IMR-90 (cell line): ENCODE measurements at regions not wholly inside any gene's neighbourhood (a gene's known extent, or its start where the extent isn't known, plus 50 kb on each side); places are given as distances from the start of the nearest gene placed in this dataset.

Experiments used
- ATAC-seq: fragments of 200-7000 bp; cut with Tn5 transposase; 2 replicates; pipeline ENCODE4 v1.9.1; 2020; ENCODE audit warnings: low read depth, mild to moderate bottlenecking, moderate library complexity
- BruUV-seq: library from RNA; stranded (reverse); fragments of 400-500 nt; replicated peaks from 2 replicates; lab custom pipeline; 2021; lab: Mats Ljungman, UMichigan
- CTCF ChIA-PET: fragments of 300-600 bp; formaldehyde crosslinking; extraction: SDS; loops from one replicate; lab custom pipeline; 2021; ENCODE audit warnings: antibody characterized with exemption; lab: Yijun Ruan, JAX
- POLR2A ChIA-PET: fragments of 300-600 bp; sonication (Branson Sonifier 250); formaldehyde crosslinking; loops from one replicate; lab custom pipeline; 2022; ENCODE audit warnings: antibody characterized with exemption; ENCODE audit not compliant: unreplicated experiment; lab: Charles Lee
- DNase-seq: peaks from one replicate; pipeline ENCODE4 v3.0.0; 2013
- H2AFZ ChIP-seq: replicated peaks from 2 replicates; pipeline ENCODE3; 2013; ENCODE audit warnings: low read length, mild to moderate bottlenecking; ENCODE audit not compliant: poor library complexity
- H2AK5ac ChIP-seq: 2 replicates; pipeline ENCODE4 v1.6.1; 2013; ENCODE audit warnings: low read depth, low read length, inconsistent platforms
- H2AK9ac ChIP-seq: replicated peaks from 2 replicates; pipeline ENCODE3; 2013; ENCODE audit warnings: mild to moderate bottlenecking, low read depth, low read length, moderate library complexity; ENCODE audit not compliant: poor library complexity
- H2BK120ac ChIP-seq: 2 replicates; pipeline ENCODE4 v1.6.1; 2013; ENCODE audit warnings: low read depth, low read length, inconsistent platforms
- H2BK15ac ChIP-seq: 3 replicates; pipeline ENCODE4 v1.6.1; 2013; ENCODE audit warnings: low read depth, low read length, inconsistent platforms
- H2BK20ac ChIP-seq: 2 replicates; pipeline ENCODE4 v1.6.1; 2013; ENCODE audit warnings: low read depth, mild to moderate bottlenecking, inconsistent platforms, low read length, moderate library complexity
- H2BK5ac ChIP-seq: 2 replicates; pipeline ENCODE4 v1.6.1; 2013; ENCODE audit warnings: mild to moderate bottlenecking, low read depth, low read length, inconsistent platforms; ENCODE audit not compliant: poor library complexity, severe bottlenecking
- H3K14ac ChIP-seq: replicated peaks from 2 replicates; pipeline ENCODE4 v1.6.1; 2013; ENCODE audit warnings: low read depth, low read length, inconsistent platforms
- H3K18ac ChIP-seq: 2 replicates; pipeline ENCODE4 v1.6.1; 2013; ENCODE audit warnings: low read depth, low read length, control low read depth
- H3K23ac ChIP-seq: 2 replicates; pipeline ENCODE4 v1.6.1; 2013; ENCODE audit warnings: low read depth, low read length, inconsistent platforms
- H3K27ac ChIP-seq: 2 replicates; pipeline ENCODE4 v1.5.1; 2013; ENCODE audit warnings: mild to moderate bottlenecking, control low read depth, low read length; ENCODE audit not compliant: insufficient read depth
- H3K27me3 ChIP-seq: 2 replicates; pipeline ENCODE4 v1.6.1; 2013; ENCODE audit warnings: low read length; ENCODE audit not compliant: control insufficient read depth, insufficient read depth
- H3K36me3 ChIP-seq: 2 replicates; pipeline ENCODE4 v1.6.1; 2013; ENCODE audit warnings: low read length, mixed read lengths; ENCODE audit not compliant: control insufficient read depth, insufficient read depth
- H3K4ac ChIP-seq: 2 replicates; pipeline ENCODE4 v1.6.1; 2013; ENCODE audit warnings: low read depth, low read length, inconsistent platforms
- H3K4me1 ChIP-seq: 2 replicates; pipeline ENCODE4 v1.6.1; 2013; ENCODE audit warnings: low read length, mixed read lengths; ENCODE audit not compliant: control insufficient read depth, insufficient read depth
- H3K4me2 ChIP-seq: 2 replicates; pipeline ENCODE4 v1.6.1; 2013; ENCODE audit warnings: low read depth, mild to moderate bottlenecking, control low read depth, low read length, moderate library complexity
- H3K4me3 ChIP-seq: 2 replicates; pipeline ENCODE4 v1.5.1; 2013; ENCODE audit warnings: low read depth, mild to moderate bottlenecking, control low read depth, low read length, moderate library complexity; ENCODE audit not compliant: insufficient read depth
- H3K56ac ChIP-seq: 2 replicates; pipeline ENCODE4 v1.6.1; 2013; ENCODE audit warnings: low read length, inconsistent platforms; ENCODE audit not compliant: insufficient read depth; ENCODE audit errors: extremely low read depth
- H3K79me1 ChIP-seq, 2 experiments: 2 replicates each; pipeline ENCODE4 v1.6.1; 2013; ENCODE audit warnings: low read length in 2 of 2, inconsistent platforms in 1 of 2, low read depth in 1 of 2
- H3K9ac ChIP-seq: 2 replicates; pipeline ENCODE4 v1.6.1; 2013; ENCODE audit warnings: low read depth, low read length, control low read depth
- H3K9me1 ChIP-seq: 2 replicates; pipeline ENCODE4 v1.6.1; 2013; ENCODE audit warnings: low read length, inconsistent platforms; ENCODE audit not compliant: insufficient read depth
- H3K9me3 ChIP-seq: 2 replicates; pipeline ENCODE4 v1.6.1; 2013; ENCODE audit warnings: low read length; ENCODE audit not compliant: control insufficient read depth, insufficient read depth
- H4K20me1 ChIP-seq: 2 replicates; pipeline ENCODE4 v1.6.1; 2013; ENCODE audit warnings: low read length, inconsistent platforms; ENCODE audit not compliant: insufficient read depth
- H4K5ac ChIP-seq: 2 replicates; pipeline ENCODE4 v1.6.1; 2013; ENCODE audit warnings: mild to moderate bottlenecking, low read depth, low read length, control low read depth
- H4K8ac ChIP-seq, 2 experiments: 2 replicates each; pipeline ENCODE4 v1.6.1; 2013; ENCODE audit warnings: low read depth in 2 of 2, low read length in 2 of 2, control low read depth in 1 of 2, inconsistent platforms in 1 of 2
- H4K91ac ChIP-seq: 2 replicates; pipeline ENCODE4 v1.6.1; 2013; ENCODE audit warnings: low read depth, low read length, inconsistent platforms; ENCODE audit not compliant: insufficient read depth
- BHLHE40 ChIP-seq: fragments of 150-350 bp; IDR thresholded peaks from 2 replicates; pipeline ENCODE4 v1.6.1; 2016; ENCODE audit warnings: mild to moderate bottlenecking, low read depth, low read length
- CEBPB ChIP-seq: IDR thresholded peaks from 2 replicates; pipeline ENCODE4 v1.6.1; 2012; ENCODE audit warnings: low read depth, low read length, improper control_type of control experiment
- CHD1 ChIP-seq: IDR thresholded peaks from 2 replicates; pipeline ENCODE4 v1.6.1; 2012; ENCODE audit warnings: low read depth, low read length, improper control_type of control experiment
- ELK1 ChIP-seq: fragments of 150-350 bp; IDR thresholded peaks from 2 replicates; pipeline ENCODE4 v1.6.1; 2016; ENCODE audit warnings: low read depth, mild to moderate bottlenecking, low read length, moderate library complexity, borderline replicate concordance
- FOS ChIP-seq: fragments of 150-350 bp; IDR thresholded peaks from 2 replicates; pipeline ENCODE4 v1.6.1; 2016; ENCODE audit warnings: low read depth, low read length
- MAFK ChIP-seq: IDR thresholded peaks from 2 replicates; pipeline ENCODE4 v1.6.1; 2012; ENCODE audit warnings: low read depth, low read length, improper control_type of control experiment
- MAZ ChIP-seq: IDR thresholded peaks from 2 replicates; pipeline ENCODE4 v1.6.1; 2012; ENCODE audit warnings: low read depth, mild to moderate bottlenecking, low read length, improper control_type of control experiment, moderate library complexity, borderline replicate concordance
- MXI1 ChIP-seq: IDR thresholded peaks from 2 replicates; pipeline ENCODE4 v1.6.1; 2012; ENCODE audit warnings: low read depth, mild to moderate bottlenecking, low read length, moderate library complexity, borderline replicate concordance
- NFE2L2 ChIP-seq: fragments of 150-350 bp; IDR thresholded peaks from 2 replicates; pipeline ENCODE4 v1.6.1; 2016; ENCODE audit warnings: low read depth, mild to moderate bottlenecking, low read length
- POLR2A ChIP-seq: IDR thresholded peaks from 2 replicates; pipeline ENCODE4 v1.6.1; 2012; ENCODE audit warnings: mild to moderate bottlenecking, low read depth, low read length
- RAD21 ChIP-seq: IDR thresholded peaks from 2 replicates; pipeline ENCODE4 v1.6.1; 2012; ENCODE audit warnings: low read length, improper control_type of control experiment
- RCOR1 ChIP-seq: IDR thresholded peaks from 2 replicates; pipeline ENCODE4 v1.6.1; 2012; ENCODE audit warnings: mild to moderate bottlenecking, low read length, improper control_type of control experiment; ENCODE audit not compliant: insufficient replicate concordance
- RFX5 ChIP-seq: IDR thresholded peaks from 2 replicates; pipeline ENCODE4 v1.8.0; 2012; ENCODE audit warnings: low read depth, mild to moderate bottlenecking, low read length, moderate library complexity
- SMC3 ChIP-seq: fragments of 150-350 bp; IDR thresholded peaks from 2 replicates; pipeline ENCODE4 v1.6.1; 2016; ENCODE audit warnings: low read depth, mild to moderate bottlenecking, antibody characterized with exemption, low read length, moderate library complexity
- USF2 ChIP-seq: fragments of 150-350 bp; IDR thresholded peaks from 2 replicates; pipeline ENCODE4 v1.6.1; 2017; ENCODE audit warnings: mild to moderate bottlenecking, antibody characterized with exemption, low read length, low read depth
- dilution Hi-C: fragments of 300-500 bp; cut with HindIII; formaldehyde crosslinking; loops from one replicate; pipeline ENCODE4 v1.14.3; 2018; ENCODE audit warnings: low sequenced_read_pairs; ENCODE audit not compliant: unreplicated experiment
- in situ Hi-C: fragments of 300-500 bp; cut with MboI; formaldehyde crosslinking; loops from 3 replicates; pipeline ENCODE4 v1.14.3; 2019; ENCODE audit warnings: low sequenced_read_pairs, inconsistent platforms, mixed read lengths
- intact Hi-C: fragments of 100-400 bp; cut with micrococcal nuclease; formaldehyde crosslinking; loops from 2 replicates; pipeline ENCODE4 v1.10.0; 2022
- TF ChIP-seq, protein P1 (sequence below): conservative IDR thresholded peaks from 2 replicates; pipeline ENCODE4 v1.5.1; 2012; ENCODE audit warnings: mild to moderate bottlenecking, low read depth, low read length, improper control_type of control experiment

DNA sequence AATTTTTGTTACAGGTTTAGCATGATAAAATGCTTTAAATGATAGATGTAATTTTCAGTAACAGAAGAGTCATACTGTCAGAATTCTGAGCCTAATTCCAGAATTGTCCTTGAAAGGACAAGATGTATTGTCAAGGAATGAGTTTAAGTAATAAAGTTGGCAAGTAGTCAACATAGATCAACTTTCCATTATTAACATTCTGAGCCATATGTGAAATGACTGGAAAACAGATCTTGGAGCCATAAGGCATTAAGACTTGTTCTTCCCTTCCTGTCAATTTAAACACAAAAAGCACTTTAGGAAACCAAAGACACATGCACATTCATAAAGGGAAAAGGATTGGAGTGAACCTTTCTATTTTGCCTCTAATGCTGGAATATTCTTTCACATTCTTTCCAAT, 107.0 kb downstream of the ODF2L start:
- POLR2A ChIA-PET: no interaction called here
- Histone ChIP-seq H2AK9ac (no peak overlapping the region), H3K56ac (no peak overlapping the region), H2BK20ac (no peak overlapping the region), H2BK5ac (no peak overlapping the region), H3K79me1 (no peaks in the 10 kb centered on the region), H3K23ac (no peak overlapping the region), H2BK120ac (no peak overlapping the region), H2AFZ (no peak overlapping the region), H4K91ac (no peak overlapping the region), H3K36me3 (no peaks in the 10 kb centered on the region), H3K4ac (no peak overlapping the region), H3K9ac (no peak overlapping the region), H3K27me3 (no peaks in the 10 kb centered on the region; the same call in 1 of the 2 replicates), H2BK15ac (no peak overlapping the region), H3K4me1 (no peaks in the 10 kb centered on the region), H3K27ac (no peak overlapping the region), H3K4me3 (no peak overlapping the region), H3K18ac (no peak overlapping the region), H4K20me1 (no peaks in the 10 kb centered on the region), H3K9me3 (no peaks in the 10 kb centered on the region), H3K14ac (no peak overlapping the region), H3K4me2 (no peak overlapping the region), H2AK5ac (no peak overlapping the region), H4K8ac (no peak overlapping the region), H4K5ac (no peak overlapping the region), H3K9me1 (no peaks in the 10 kb centered on the region)
- ATAC-seq: no peak
- dilution Hi-C loops (no loop called here), in situ Hi-C loops (no loop called here), intact Hi-C loops (no loop called here)
- no peak for DNase-seq
- TF ChIP-seq POLR2A (no peak), CHD1 (no peak), NFE2L2 (no peak), MAFK (no peak), MXI1 (no peak), BHLHE40 (no peak), RFX5 (no peak), RCOR1 (no peak), RAD21 (no peak), ELK1 (no peak), MAZ (no peak), FOS (no peak), SMC3 (no peak), USF2 (no peak), CEBPB (no peak)
- TF ChIP-seq, protein P1, sequence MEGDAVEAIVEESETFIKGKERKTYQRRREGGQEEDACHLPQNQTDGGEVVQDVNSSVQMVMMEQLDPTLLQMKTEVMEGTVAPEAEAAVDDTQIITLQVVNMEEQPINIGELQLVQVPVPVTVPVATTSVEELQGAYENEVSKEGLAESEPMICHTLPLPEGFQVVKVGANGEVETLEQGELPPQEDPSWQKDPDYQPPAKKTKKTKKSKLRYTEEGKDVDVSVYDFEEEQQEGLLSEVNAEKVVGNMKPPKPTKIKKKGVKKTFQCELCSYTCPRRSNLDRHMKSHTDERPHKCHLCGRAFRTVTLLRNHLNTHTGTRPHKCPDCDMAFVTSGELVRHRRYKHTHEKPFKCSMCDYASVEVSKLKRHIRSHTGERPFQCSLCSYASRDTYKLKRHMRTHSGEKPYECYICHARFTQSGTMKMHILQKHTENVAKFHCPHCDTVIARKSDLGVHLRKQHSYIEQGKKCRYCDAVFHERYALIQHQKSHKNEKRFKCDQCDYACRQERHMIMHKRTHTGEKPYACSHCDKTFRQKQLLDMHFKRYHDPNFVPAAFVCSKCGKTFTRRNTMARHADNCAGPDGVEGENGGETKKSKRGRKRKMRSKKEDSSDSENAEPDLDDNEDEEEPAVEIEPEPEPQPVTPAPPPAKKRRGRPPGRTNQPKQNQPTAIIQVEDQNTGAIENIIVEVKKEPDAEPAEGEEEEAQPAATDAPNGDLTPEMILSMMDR: no peak
- CTCF ChIA-PET: no interaction called here
- BruUV-seq: no TSS peak
